Gastroesophageal sphincter (tissue), 3 donors: ENCODE measurements at regions not wholly inside any gene's neighbourhood (a gene's known extent, or its start where the extent isn't known, plus 50 kb on each side); places are given as distances from the start of the nearest gene placed in this dataset.

ENCODE experiments used
- EP300 ChIP-seq: sonication (generic); formaldehyde crosslinking; IDR thresholded peaks from one replicate; pipeline ENCODE4 v1.6.1; 2017; ENCODE audit warnings: antibody characterized with exemption, mild to moderate bottlenecking
- TF ChIP-seq, protein P1 (sequence below), 4 experiments: fragments of 200-600 bp in 2 of 4; fragments of 450-650 bp in 2 of 4; sonication (generic) in 1 of 4; IDR thresholded peaks; one replicate each; pipeline ENCODE4 v1.5.1; 2017 to 2019; ENCODE audit warnings: antibody characterized with exemption in 4 of 4, mild to moderate bottlenecking in 2 of 4, moderate library complexity in 2 of 4

DNA sequence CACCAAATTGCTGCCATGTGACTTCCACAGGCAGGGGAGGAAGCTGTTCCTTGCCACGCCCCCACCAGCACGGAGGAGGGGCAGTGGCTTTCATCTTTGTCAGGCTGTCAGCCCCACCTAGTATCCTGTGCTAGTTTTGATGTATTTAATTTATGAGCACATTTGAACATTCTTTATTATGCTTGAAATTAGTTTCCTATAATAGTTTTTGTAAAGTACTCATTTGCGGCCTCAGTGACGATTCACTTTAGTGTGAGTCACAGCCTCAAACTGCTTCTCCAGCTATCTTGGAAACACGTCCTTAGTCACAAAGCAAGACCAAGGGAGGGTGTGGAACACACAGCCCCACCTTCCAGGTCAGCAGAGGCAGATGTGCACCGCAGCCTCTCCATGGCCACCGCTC is 239.9 kb upstream of the ATP10A start:
- no peak for TF ChIP-seq EP300
- TF ChIP-seq, protein P1, sequence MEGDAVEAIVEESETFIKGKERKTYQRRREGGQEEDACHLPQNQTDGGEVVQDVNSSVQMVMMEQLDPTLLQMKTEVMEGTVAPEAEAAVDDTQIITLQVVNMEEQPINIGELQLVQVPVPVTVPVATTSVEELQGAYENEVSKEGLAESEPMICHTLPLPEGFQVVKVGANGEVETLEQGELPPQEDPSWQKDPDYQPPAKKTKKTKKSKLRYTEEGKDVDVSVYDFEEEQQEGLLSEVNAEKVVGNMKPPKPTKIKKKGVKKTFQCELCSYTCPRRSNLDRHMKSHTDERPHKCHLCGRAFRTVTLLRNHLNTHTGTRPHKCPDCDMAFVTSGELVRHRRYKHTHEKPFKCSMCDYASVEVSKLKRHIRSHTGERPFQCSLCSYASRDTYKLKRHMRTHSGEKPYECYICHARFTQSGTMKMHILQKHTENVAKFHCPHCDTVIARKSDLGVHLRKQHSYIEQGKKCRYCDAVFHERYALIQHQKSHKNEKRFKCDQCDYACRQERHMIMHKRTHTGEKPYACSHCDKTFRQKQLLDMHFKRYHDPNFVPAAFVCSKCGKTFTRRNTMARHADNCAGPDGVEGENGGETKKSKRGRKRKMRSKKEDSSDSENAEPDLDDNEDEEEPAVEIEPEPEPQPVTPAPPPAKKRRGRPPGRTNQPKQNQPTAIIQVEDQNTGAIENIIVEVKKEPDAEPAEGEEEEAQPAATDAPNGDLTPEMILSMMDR (IDR thresholded peaks at IDR 0.05): no peak
